ENCODE measurements at regions not wholly inside any gene's neighbourhood (a gene's known extent, or its start where the extent isn't known, plus 50 kb on each side); places are given as distances from the start of the nearest gene placed in this dataset.

DNA sequence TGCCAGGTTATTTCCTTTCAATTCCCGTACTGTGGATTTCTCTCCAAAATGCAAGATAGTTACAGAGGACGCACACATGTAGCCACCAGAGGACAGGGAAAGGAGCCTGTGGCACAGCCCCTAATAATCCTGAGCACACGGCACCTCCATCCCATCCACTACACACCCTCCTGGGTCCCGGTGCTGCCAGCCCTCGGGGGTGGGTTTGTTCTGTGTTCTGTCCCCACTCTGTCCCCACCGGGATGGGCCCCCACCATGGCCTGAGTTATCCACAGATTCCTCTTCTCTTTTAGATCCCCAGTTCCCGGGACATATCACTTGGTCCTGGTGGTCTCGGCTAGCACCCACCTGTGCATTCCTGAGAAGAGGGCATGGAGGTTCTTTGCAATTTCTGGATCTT, 196.9 kb upstream of the PPP2R2D start:
- TF ChIP-seq, protein P1, sequence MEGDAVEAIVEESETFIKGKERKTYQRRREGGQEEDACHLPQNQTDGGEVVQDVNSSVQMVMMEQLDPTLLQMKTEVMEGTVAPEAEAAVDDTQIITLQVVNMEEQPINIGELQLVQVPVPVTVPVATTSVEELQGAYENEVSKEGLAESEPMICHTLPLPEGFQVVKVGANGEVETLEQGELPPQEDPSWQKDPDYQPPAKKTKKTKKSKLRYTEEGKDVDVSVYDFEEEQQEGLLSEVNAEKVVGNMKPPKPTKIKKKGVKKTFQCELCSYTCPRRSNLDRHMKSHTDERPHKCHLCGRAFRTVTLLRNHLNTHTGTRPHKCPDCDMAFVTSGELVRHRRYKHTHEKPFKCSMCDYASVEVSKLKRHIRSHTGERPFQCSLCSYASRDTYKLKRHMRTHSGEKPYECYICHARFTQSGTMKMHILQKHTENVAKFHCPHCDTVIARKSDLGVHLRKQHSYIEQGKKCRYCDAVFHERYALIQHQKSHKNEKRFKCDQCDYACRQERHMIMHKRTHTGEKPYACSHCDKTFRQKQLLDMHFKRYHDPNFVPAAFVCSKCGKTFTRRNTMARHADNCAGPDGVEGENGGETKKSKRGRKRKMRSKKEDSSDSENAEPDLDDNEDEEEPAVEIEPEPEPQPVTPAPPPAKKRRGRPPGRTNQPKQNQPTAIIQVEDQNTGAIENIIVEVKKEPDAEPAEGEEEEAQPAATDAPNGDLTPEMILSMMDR (IDR thresholded peaks at IDR 0.05), result no peak
- no peak for TF ChIP-seq POLR2A (IDR thresholded peaks at IDR 0.05)

Measured in testis (tissue), 2 donors.